SK-N-SH (cell line): ENCODE measurements at regions not wholly inside any gene's neighbourhood (a gene's known extent, or its start where the extent isn't known, plus 50 kb on each side); places are given as distances from the start of the nearest gene placed in this dataset.

Experiments
- CTCF ChIA-PET: fragments of 300-600, 350-600 bp; formaldehyde crosslinking; extraction: SDS; loops from one replicate; lab custom pipeline; 2021; lab: Yijun Ruan, JAX
- POLR2A ChIA-PET: fragments of 350-600 bp; sonication (Branson Sonifier 250); formaldehyde crosslinking; extraction: SDS; loops from one replicate; lab custom pipeline; 2020; ENCODE audit warnings: antibody characterized with exemption, inconsistent platforms; lab: Yijun Ruan, JAX
- DNase-seq: peaks from one replicate; pipeline ENCODE4 v3.0.0; 2012
- H2AFZ ChIP-seq: fragments of 200-600 bp; sonication (generic); 2 replicates; pipeline ENCODE4 v1.8.1; 2016; ENCODE audit warnings: antibody characterized with exemption, mild to moderate bottlenecking, low read depth
- H3F3A ChIP-seq: fragments of 200-600 bp; sonication (generic); replicated peaks from 2 replicates; pipeline ENCODE3; 2016; ENCODE audit warnings: antibody characterized with exemption, mild to moderate bottlenecking; ENCODE audit not compliant: insufficient read depth
- H3K27ac ChIP-seq, 2 experiments: fragments of 200-500 bp in 1 of 2; fragments of 200-600 bp in 1 of 2; sonication (Bioruptor generic) in 1 of 2; sonication (generic), shearing (Covaris generic) in 1 of 2; 2 replicates each; pipeline versions ENCODE4 v1.5.1 to v1.6.1; 2014 to 2016; ENCODE audit warnings: low read depth in 2 of 2, inconsistent platforms in 1 of 2, low read length in 1 of 2, mild to moderate bottlenecking in 1 of 2, mixed read lengths in 1 of 2
- H3K27me3 ChIP-seq: fragments of 200-600 bp; sonication (generic), shearing (Covaris generic); 2 replicates; pipeline ENCODE4 v1.6.1; 2016; ENCODE audit warnings: mixed run types; ENCODE audit not compliant: insufficient read depth
- H3K36me3 ChIP-seq, 2 experiments: fragments of 200-500 bp in 1 of 2; fragments of 200-600 bp in 1 of 2; sonication (Bioruptor generic) in 1 of 2; sonication (generic) in 1 of 2; replicated peaks in 1 of 2; 2 replicates each; pipeline versions ENCODE3 to v1.5.1; 2014 to 2016; ENCODE audit warnings: low read length in 1 of 2, mild to moderate bottlenecking in 1 of 2; ENCODE audit not compliant: insufficient read depth in 2 of 2, control insufficient read depth in 1 of 2
- H3K4me1 ChIP-seq, 2 experiments: fragments of 200-500 bp in 1 of 2; fragments of 200-600 bp in 1 of 2; sonication (Bioruptor generic) in 1 of 2; sonication (generic), shearing (Covaris generic) in 1 of 2; 2 replicates each; pipeline versions ENCODE4 v1.5.1 to v1.6.1; 2014 to 2016; ENCODE audit warnings: low read depth in 1 of 2, low read length in 1 of 2, mixed run types in 1 of 2; ENCODE audit not compliant: insufficient read depth in 2 of 2, control insufficient read depth in 1 of 2
- H3K4me2 ChIP-seq: fragments of 200-600 bp; sonication (generic), shearing (Covaris generic); 2 replicates; pipeline ENCODE4 v1.6.1; 2017; ENCODE audit warnings: mixed run types
- H3K4me3 ChIP-seq, 2 experiments: fragments of 200-500 bp in 1 of 2; fragments of 200-600 bp in 1 of 2; sonication (Bioruptor generic) in 1 of 2; sonication (generic), shearing (Covaris generic) in 1 of 2; 2 replicates each; pipeline versions ENCODE4 v1.5.1 to v1.8.1; 2014 to 2016; ENCODE audit warnings: low read depth in 2 of 2, inconsistent platforms in 1 of 2, low read length in 1 of 2, mild to moderate bottlenecking in 1 of 2, mixed read lengths in 1 of 2, moderate library complexity in 1 of 2
- H3K79me2 ChIP-seq: fragments of 200-600 bp; sonication (generic); 2 replicates; pipeline ENCODE4 v1.8.1; 2017; ENCODE audit warnings: mild to moderate bottlenecking; ENCODE audit not compliant: insufficient read depth
- H3K9ac ChIP-seq: fragments of 200-600 bp; sonication (generic); 2 replicates; pipeline ENCODE4 v1.6.1; 2017; ENCODE audit warnings: mixed run types
- H3K9me2 ChIP-seq: fragments of 200-600 bp; sonication (generic); 2 replicates; pipeline ENCODE4 v1.6.1; 2017; ENCODE audit warnings: mixed run types
- H3K9me3 ChIP-seq: fragments of 200-600 bp; sonication (generic); 2 replicates; pipeline ENCODE4 v1.6.1; 2017; ENCODE audit warnings: mixed run types, mild to moderate bottlenecking, moderate library complexity
- H4K20me1 ChIP-seq: fragments of 200-600 bp; sonication (generic); 2 replicates; pipeline ENCODE4 v1.6.1; 2017; ENCODE audit warnings: mild to moderate bottlenecking, mixed run types; ENCODE audit not compliant: insufficient read depth
- ELF1 ChIP-seq: IDR thresholded peaks from 2 replicates; pipeline ENCODE4 v1.4.0; 2012
- EZH2phosphoT487 ChIP-seq: fragments of 200-600 bp; sonication (generic); IDR thresholded peaks from 2 replicates; pipeline ENCODE4 v1.6.1; 2017; ENCODE audit warnings: low read depth, mixed run types, mild to moderate bottlenecking, antibody characterized with exemption, moderate library complexity, borderline replicate concordance
- MEF2A ChIP-seq: IDR thresholded peaks from 2 replicates; pipeline ENCODE4 v1.4.0; 2012; ENCODE audit warnings: low read depth, borderline replicate concordance
- POLR2AphosphoS5 ChIP-seq: IDR thresholded peaks from 2 replicates; pipeline ENCODE4 v1.6.1; 2012; ENCODE audit warnings: low read depth, low read length
- TCF12 ChIP-seq: IDR thresholded peaks from 2 replicates; pipeline ENCODE4 v1.4.0; 2012
- YY1 ChIP-seq: IDR thresholded peaks from 2 replicates; pipeline ENCODE4 v1.4.0; 2012; ENCODE audit warnings: low read depth, mild to moderate bottlenecking
- WGBS: methylation state at CpG from one replicate; pipeline ENCODE4 v1.1.6; 2017; ENCODE audit warnings: low lambda C conversion rate; 5-methylcytosine and 5-hydroxymethylcytosine counted together
- TF ChIP-seq, protein P1 (sequence below): fragments of 200-600 bp; sonication (generic); IDR thresholded peaks from 2 replicates; pipeline ENCODE4 v1.6.1; 2017; ENCODE audit warnings: antibody characterized with exemption, mild to moderate bottlenecking, moderate library complexity
- TF ChIP-seq, protein P2 (sequence below): IDR thresholded peaks from 2 replicates; pipeline ENCODE4; 2012

DNA sequence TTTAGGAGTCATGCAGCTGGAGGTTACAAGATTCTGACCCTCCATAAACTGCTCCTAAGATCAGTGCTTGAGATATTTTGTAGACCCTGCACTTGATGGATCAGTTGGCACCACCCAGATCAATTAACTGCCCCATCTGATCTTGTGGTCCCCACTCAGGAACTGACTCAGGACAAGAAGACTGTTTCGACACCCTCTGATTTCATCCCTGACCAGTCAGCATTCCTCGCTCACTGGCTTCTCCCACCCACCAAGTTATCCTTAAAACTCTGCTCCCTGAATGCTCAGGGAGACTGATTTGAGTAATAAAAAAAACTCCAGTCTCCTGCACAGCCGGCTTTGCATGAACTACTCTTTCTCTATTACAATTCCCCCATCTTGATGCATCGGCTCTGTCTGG lies 360.2 kb downstream of the GALC start (continued):
- TF ChIP-seq, protein P1, sequence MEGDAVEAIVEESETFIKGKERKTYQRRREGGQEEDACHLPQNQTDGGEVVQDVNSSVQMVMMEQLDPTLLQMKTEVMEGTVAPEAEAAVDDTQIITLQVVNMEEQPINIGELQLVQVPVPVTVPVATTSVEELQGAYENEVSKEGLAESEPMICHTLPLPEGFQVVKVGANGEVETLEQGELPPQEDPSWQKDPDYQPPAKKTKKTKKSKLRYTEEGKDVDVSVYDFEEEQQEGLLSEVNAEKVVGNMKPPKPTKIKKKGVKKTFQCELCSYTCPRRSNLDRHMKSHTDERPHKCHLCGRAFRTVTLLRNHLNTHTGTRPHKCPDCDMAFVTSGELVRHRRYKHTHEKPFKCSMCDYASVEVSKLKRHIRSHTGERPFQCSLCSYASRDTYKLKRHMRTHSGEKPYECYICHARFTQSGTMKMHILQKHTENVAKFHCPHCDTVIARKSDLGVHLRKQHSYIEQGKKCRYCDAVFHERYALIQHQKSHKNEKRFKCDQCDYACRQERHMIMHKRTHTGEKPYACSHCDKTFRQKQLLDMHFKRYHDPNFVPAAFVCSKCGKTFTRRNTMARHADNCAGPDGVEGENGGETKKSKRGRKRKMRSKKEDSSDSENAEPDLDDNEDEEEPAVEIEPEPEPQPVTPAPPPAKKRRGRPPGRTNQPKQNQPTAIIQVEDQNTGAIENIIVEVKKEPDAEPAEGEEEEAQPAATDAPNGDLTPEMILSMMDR = no peak
- TF ChIP-seq TCF12 = no peak
- TF ChIP-seq, all 33 proteins: peak for 0

DNA sequence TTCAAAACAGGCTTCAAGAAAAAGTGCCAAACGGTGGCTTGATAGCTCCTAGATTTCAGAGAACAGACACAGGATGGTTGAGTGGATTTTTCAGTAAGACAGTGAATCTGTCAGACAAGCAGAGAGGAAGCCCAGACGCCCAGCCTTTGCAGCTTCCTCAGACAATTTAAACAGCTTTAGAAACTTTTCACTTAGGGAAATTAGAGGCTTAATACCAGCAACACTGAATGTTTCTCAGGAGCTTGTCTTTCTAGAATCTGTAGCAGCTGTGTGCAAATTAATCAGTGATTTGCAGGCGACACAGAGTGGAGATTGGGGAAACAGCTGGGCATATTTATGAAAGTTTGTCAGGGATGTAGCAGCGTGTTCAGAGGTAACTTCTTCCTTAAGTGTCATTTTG lies 362.1 kb downstream of the GALC start:
- no peak for TF ChIP-seq YY1
- TF ChIP-seq EZH2phosphoT487 = no peak
- TF ChIP-seq ELF1 = no peak
- TF ChIP-seq POLR2AphosphoS5 = no peak
- TF ChIP-seq MEF2A = no peak
- Histone ChIP-seq H3K4me2 (no peak overlapping the region), H3F3A (no peaks in the 10 kb centered on the region), H3K4me3 (no peak overlapping the region), H3K27ac (no peak overlapping the region), H3K9ac (no peak overlapping the region), H3K9me2 (no peaks in the 10 kb centered on the region), H3K79me2 (no peaks in the 10 kb centered on the region), H3K27me3 (no peaks in the 10 kb centered on the region), H2AFZ (no peak overlapping the region), H3K9me3 (no peaks in the 10 kb centered on the region), H4K20me1 (no peaks in the 10 kb centered on the region), H3K36me3 (no peaks in the 10 kb centered on the region), H3K4me1 (no peaks in the 10 kb centered on the region)
- ChIA-PET POLR2A (no interaction called here), CTCF (interaction anchor here (1.8 kb wide), 1 partner anchor 15 kb away, joined by 7 read pairs; no protein-coding TSS in a partner anchor)
- DNase-seq = no peak
- WGBS = 0% methylated on average over 4 of the region's 4 CpGs

DNA sequence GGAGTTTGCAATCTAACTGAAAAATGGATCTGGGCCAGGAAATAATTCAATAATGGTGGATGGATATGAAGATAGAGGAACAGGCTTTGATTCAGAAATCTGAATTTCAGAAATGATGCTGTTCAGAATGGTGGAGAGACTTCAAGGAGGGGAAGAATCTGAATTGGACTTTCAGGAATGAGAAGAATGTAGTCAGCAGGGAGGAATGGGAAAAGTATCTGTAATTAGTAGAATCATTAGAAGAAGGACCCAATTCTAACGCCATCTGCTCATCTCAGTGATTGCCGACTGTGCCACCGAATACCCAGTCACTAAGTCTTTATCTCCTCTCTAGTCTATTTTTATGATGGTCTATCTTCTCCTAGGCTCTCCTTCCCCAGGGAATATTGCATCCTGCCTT lies 363.2 kb downstream of the GALC start:
- Histone ChIP-seq H3K4me3 (no peak overlapping the region), H2AFZ (no peak overlapping the region), H3K9me3 (no peaks in the 10 kb centered on the region), H3K36me3 (no peaks in the 10 kb centered on the region), H3K9me2 (no peaks in the 10 kb centered on the region), H3K4me1 (no peaks in the 10 kb centered on the region), H3K27me3 (no peaks in the 10 kb centered on the region), H3K9ac (no peak overlapping the region), H4K20me1 (no peaks in the 10 kb centered on the region), H3K79me2 (no peaks in the 10 kb centered on the region), H3K27ac (no peak overlapping the region), H3K4me2 (no peak overlapping the region), H3F3A (no peaks in the 10 kb centered on the region)
- no peak for DNase-seq
- CTCF ChIA-PET = interaction anchor here (0.8 to 1.8 kb wide), 2 partner anchors 13 to 14 kb away, joined by 3 to 7 read pairs; no protein-coding TSS in a partner anchor
- TF ChIP-seq, protein P2, sequence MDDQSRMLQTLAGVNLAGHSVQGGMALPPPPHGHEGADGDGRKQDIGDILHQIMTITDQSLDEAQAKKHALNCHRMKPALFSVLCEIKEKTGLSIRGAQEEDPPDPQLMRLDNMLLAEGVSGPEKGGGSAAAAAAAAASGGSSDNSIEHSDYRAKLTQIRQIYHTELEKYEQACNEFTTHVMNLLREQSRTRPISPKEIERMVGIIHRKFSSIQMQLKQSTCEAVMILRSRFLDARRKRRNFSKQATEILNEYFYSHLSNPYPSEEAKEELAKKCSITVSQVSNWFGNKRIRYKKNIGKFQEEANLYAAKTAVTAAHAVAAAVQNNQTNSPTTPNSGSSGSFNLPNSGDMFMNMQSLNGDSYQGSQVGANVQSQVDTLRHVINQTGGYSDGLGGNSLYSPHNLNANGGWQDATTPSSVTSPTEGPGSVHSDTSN = no peak
- no peak for TF ChIP-seq YY1
- POLR2A ChIA-PET = no interaction called here
- WGBS = 28% methylated on average over 3 of the region's 3 CpGs
